ENCODE measurements at regions not wholly inside any gene's neighbourhood (a gene's known extent, or its start where the extent isn't known, plus 50 kb on each side); places are given as distances from the start of the nearest gene placed in this dataset.
"Not testable (repeated sequence)": the region's sequence is repeated elsewhere in the genome, so short reads cannot be mapped to it uniquely, and the experiment has no call there.

DNA sequence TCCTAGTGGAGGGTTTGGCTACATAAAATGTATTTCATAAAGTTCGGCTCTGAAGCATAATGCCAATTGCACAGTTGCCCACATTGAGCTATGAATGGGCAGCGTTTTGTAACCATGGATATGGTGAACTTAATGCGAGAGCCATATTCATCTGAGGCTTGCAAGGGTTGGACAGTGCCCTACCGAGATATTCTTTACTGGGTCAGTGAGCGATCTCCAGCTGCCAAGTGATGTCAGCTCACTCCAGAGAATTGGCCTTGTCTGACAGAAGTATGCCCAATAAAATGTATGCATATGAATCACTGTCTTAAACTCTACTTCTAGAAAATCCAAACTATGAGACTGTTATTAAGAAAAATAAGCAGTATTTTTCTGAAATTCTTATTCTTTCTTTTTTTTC is 719.6 kb upstream of the CDH18 start:
- H3K9me2 ChIP-seq (replicated peaks; ENCODE audit: insufficient read depth, low read length); H3F3A ChIP-seq (ENCODE audit: insufficient read depth, low read length); H3K27me3 ChIP-seq (replicated peaks; ENCODE audit: insufficient read depth, low read length); H3K79me2 ChIP-seq (ENCODE audit: low read length); H2AFZ ChIP-seq (ENCODE audit: low read length); H4K20me1 ChIP-seq (ENCODE audit: insufficient read depth, low read length); DNase-seq; H3K4me1 ChIP-seq (ENCODE audit: low read length); H3K9me3 ChIP-seq (replicated peaks; ENCODE audit: insufficient read depth, low read length); H3K4me2 ChIP-seq (ENCODE audit: low read depth, low read length); H3K9ac ChIP-seq (ENCODE audit: low read length); H3K4me3 ChIP-seq (ENCODE audit: low read length); H3K27ac ChIP-seq (ENCODE audit: low read length); H3K36me3 ChIP-seq (replicated peaks; ENCODE audit: insufficient read depth, low read length): not testable (repeated sequence)

DNA sequence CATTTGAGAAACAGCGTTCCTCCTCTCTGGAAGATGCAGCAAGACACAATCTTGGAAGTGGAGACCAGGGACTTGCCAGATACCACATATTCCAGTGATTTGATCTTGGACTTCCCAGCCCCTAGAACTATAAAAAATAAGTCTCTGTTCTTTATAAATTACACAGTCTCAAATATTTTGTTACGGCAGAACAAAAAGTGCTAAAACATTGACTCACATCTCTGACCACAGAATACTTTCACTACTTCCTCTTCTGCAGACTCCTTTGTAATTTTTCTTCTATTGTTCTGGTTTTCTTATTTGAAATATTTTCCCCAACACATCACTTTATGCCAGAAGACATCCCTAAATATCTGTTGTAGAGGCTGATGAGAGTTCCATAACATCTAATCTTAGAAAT is 706.1 kb upstream of the CDH18 start:
- H3K4me1 ChIP-seq (ENCODE audit: low read length) = no peaks in the 10 kb centered on the region
- no peaks in the 10 kb centered on the region for H3K9me3 ChIP-seq (replicated peaks; ENCODE audit: insufficient read depth, low read length)
- no peaks in the 10 kb centered on the region for H3K9me2 ChIP-seq (replicated peaks; ENCODE audit: insufficient read depth, low read length)
- H3K4me2 ChIP-seq (ENCODE audit: low read depth, low read length) = no peak overlapping the region
- no peaks in the 10 kb centered on the region for H3K27me3 ChIP-seq (replicated peaks; ENCODE audit: insufficient read depth, low read length)
- no peaks in the 10 kb centered on the region for H3K79me2 ChIP-seq (ENCODE audit: low read length)
- no peak overlapping the region for H3K4me3 ChIP-seq (ENCODE audit: low read length)
- no peak for DNase-seq
- H3K36me3 ChIP-seq (replicated peaks; ENCODE audit: insufficient read depth, low read length) = no peaks in the 10 kb centered on the region
- H3F3A ChIP-seq (ENCODE audit: insufficient read depth, low read length) = no peaks in the 10 kb centered on the region
- TF ChIP-seq CTCF (IDR thresholded peaks at IDR 0.05; ENCODE audit: low read length) = no peak
- no peak for TF ChIP-seq EZH2phosphoT487 (IDR thresholded peaks at IDR 0.05; ENCODE audit: low read length)
- no peak for TF ChIP-seq EZH2 (optimal IDR thresholded peaks at IDR 0.05; ENCODE audit: low read depth, low read length)
- H2AFZ ChIP-seq (ENCODE audit: low read length) = no peak overlapping the region
- H4K20me1 ChIP-seq (ENCODE audit: insufficient read depth, low read length) = no peaks in the 10 kb centered on the region
- no peak overlapping the region for H3K9ac ChIP-seq (ENCODE audit: low read length)
- H3K27ac ChIP-seq (ENCODE audit: low read length) = no peak overlapping the region

DNA sequence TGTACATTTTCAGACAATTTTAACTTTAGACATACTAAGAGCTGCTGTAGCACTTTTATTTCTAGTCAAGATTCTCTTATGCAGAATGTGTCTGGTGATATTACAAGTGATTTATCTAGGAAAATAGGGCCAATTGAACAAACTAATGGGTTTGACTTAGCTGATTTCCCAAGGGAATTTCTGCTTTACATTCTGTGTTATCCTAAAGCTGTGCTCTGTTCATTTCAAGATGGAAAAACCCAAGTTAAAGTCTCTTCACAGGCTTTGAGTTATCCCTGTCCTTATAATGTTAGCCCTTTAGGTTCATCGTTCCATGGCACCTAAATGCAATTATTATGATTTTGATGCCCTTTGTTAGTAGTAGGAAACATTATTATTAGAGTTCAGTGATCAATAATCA is 704.9 kb upstream of the CDH18 start:
- H3K9ac ChIP-seq (ENCODE audit: low read length) = no peak overlapping the region
- no peaks in the 10 kb centered on the region for H3K9me3 ChIP-seq (replicated peaks; ENCODE audit: insufficient read depth, low read length)
- no peaks in the 10 kb centered on the region for H3K9me2 ChIP-seq (replicated peaks; ENCODE audit: insufficient read depth, low read length)
- no peak overlapping the region for H2AFZ ChIP-seq (ENCODE audit: low read length)
- DNase-seq = no peak
- no peak overlapping the region for H3K27ac ChIP-seq (ENCODE audit: low read length)
- no peaks in the 10 kb centered on the region for H4K20me1 ChIP-seq (ENCODE audit: insufficient read depth, low read length)
- H3K4me2 ChIP-seq (ENCODE audit: low read depth, low read length) = no peak overlapping the region
- no peaks in the 10 kb centered on the region for H3K79me2 ChIP-seq (ENCODE audit: low read length)
- H3K36me3 ChIP-seq (replicated peaks; ENCODE audit: insufficient read depth, low read length) = no peaks in the 10 kb centered on the region
- H3K4me1 ChIP-seq (ENCODE audit: low read length) = no peaks in the 10 kb centered on the region
- H3K4me3 ChIP-seq (ENCODE audit: low read length) = no peak overlapping the region
- TF ChIP-seq EZH2 (optimal IDR thresholded peaks at IDR 0.05; ENCODE audit: low read depth, low read length) = no peak
- TF ChIP-seq EZH2phosphoT487 (IDR thresholded peaks at IDR 0.05; ENCODE audit: low read length) = no peak
- no peak for TF ChIP-seq CTCF (IDR thresholded peaks at IDR 0.05; ENCODE audit: low read length)
- no peaks in the 10 kb centered on the region for H3F3A ChIP-seq (ENCODE audit: insufficient read depth, low read length)
- H3K27me3 ChIP-seq (replicated peaks; ENCODE audit: insufficient read depth, low read length) = no peaks in the 10 kb centered on the region

- no peaks in the 10 kb centered on the region for H3F3A ChIP-seq (ENCODE audit: insufficient read depth, low read length)
- no peak overlapping the region for H3K4me3 ChIP-seq (ENCODE audit: low read length)
- no peaks in the 10 kb centered on the region for H3K27me3 ChIP-seq (replicated peaks; ENCODE audit: insufficient read depth, low read length)
- no peaks in the 10 kb centered on the region for H3K9me2 ChIP-seq (replicated peaks; ENCODE audit: insufficient read depth, low read length)
- no peaks in the 10 kb centered on the region for H3K9me3 ChIP-seq (replicated peaks; ENCODE audit: insufficient read depth, low read length)
- no peaks in the 10 kb centered on the region for H4K20me1 ChIP-seq (ENCODE audit: insufficient read depth, low read length)
- peaks cover 12% of the 10 kb centered on the region for H3K4me1 ChIP-seq (ENCODE audit: low read length)
- no peaks in the 10 kb centered on the region for H3K36me3 ChIP-seq (replicated peaks; ENCODE audit: insufficient read depth, low read length)
- H3K9ac ChIP-seq (ENCODE audit: low read length) = no peak overlapping the region
- no peak overlapping the region for H3K27ac ChIP-seq (ENCODE audit: low read length)
- no peak overlapping the region for H2AFZ ChIP-seq (ENCODE audit: low read length)
- H3K4me2 ChIP-seq (ENCODE audit: low read depth, low read length) = no peak overlapping the region
- H3K79me2 ChIP-seq (ENCODE audit: low read length) = no peaks in the 10 kb centered on the region
- DNase-seq = no peak
- no peak for TF ChIP-seq CTCF (IDR thresholded peaks at IDR 0.05; ENCODE audit: low read length)
- no peak for TF ChIP-seq EZH2phosphoT487 (IDR thresholded peaks at IDR 0.05; ENCODE audit: low read length)
- no peak for TF ChIP-seq EZH2 (optimal IDR thresholded peaks at IDR 0.05; ENCODE audit: low read depth, low read length)
These were observed 695.4 kb upstream of the CDH18 start for GRCh38 chr5:20683241-20683940.

Data from MM.1S (cell line).